Right lobe of liver (tissue), 6 donors: ENCODE measurements at regions not wholly inside any gene's neighbourhood (a gene's known extent, or its start where the extent isn't known, plus 50 kb on each side); places are given as distances from the start of the nearest gene placed in this dataset.

Experiments
- ATAC-seq, 4 donors: fragments of 200-7000 bp; cut with Tn5 transposase; one replicate each; pipeline ENCODE4 v1.9.1; 2020; ENCODE audit warnings: mild to moderate bottlenecking in 4 of 4, moderate library complexity in 4 of 4
- DNase-seq, 3 donors: peaks; one replicate each; pipeline ENCODE4 v3.0.0-alpha.2; 2020
- H3K27ac ChIP-seq, 3 donors: fragments of 200-600 bp; one replicate each; pipeline ENCODE4 v1.8.0; 2022
- H3K27me3 ChIP-seq, 2 donors: fragments of 200-600 bp; one replicate each; pipeline ENCODE4 v1.8.0; 2022
- H3K36me3 ChIP-seq, 4 donors: fragments of 200-600 bp; sonication (generic) in 1 of 4; one replicate each; pipeline versions ENCODE4 v1.5.1 to v1.8.0; 2017 to 2022; ENCODE audit warnings: control low read depth in 1 of 4
- H3K4me1 ChIP-seq, 4 donors: fragments of 200-600 bp; sonication (generic) in 1 of 4; one replicate each; pipeline versions ENCODE4 v1.5.1 to v1.8.0; 2017 to 2022; ENCODE audit warnings: control low read depth in 1 of 4
- H3K4me3 ChIP-seq, 3 donors: fragments of 200-600 bp; one replicate each; pipeline ENCODE4 v1.8.0; 2022
- H3K9me3 ChIP-seq, 4 donors: fragments of 200-600 bp; sonication (generic) in 1 of 4; one replicate each; pipeline versions ENCODE4 v1.5.1 to v1.8.0; 2017 to 2022; ENCODE audit warnings: control low read depth in 1 of 4
- POLR2A ChIP-seq: fragments of 450-650 bp; IDR thresholded peaks from one replicate; pipeline ENCODE4 v1.6.1; 2017; ENCODE audit warnings: antibody characterized with exemption, mild to moderate bottlenecking
- WGBS: methylation state at CpG from one replicate; pipeline ENCODE4 v1.1.6; 2018; ENCODE audit warnings: low coverage, low lambda C conversion rate; ENCODE audit not compliant: insufficient coverage; ENCODE audit errors: missing lambda C conversion rate; 5-methylcytosine and 5-hydroxymethylcytosine counted together
- intact Hi-C, 2 donors: fragments of 100-400 bp; cut with DNase I; formaldehyde crosslinking; loops; one replicate each; pipeline versions ENCODE4 v1.11.2 to v1.14.1; 2022
- TF ChIP-seq, protein P1 (sequence below), 4 donors: fragments of 200-600 bp in 3 of 4; fragments of 450-650 bp in 1 of 4; IDR thresholded peaks; one replicate each; pipeline versions ENCODE4 v1.5.1 to v1.8.0; 2016 to 2022; ENCODE audit warnings: antibody characterized with exemption in 4 of 4, mild to moderate bottlenecking in 2 of 4
- donor health status: DM: no; HTN: yes; CAD: no.
- donor health status: DM: no; HTN: no; CAD: no.
- donor health status: DM: no; HTN: no; CAD: no.
- donor health status: DM: no; HTN: yes; CAD: no.
- donor health status: DM: no; HTN: yes; CAD: no.

GRCh38 chr2:117557626-117558025, 256.9 kb upstream of the DDX18 start:
- no peaks in the 10 kb centered on the region for H3K27me3 ChIP-seq
- TF ChIP-seq, protein P1, sequence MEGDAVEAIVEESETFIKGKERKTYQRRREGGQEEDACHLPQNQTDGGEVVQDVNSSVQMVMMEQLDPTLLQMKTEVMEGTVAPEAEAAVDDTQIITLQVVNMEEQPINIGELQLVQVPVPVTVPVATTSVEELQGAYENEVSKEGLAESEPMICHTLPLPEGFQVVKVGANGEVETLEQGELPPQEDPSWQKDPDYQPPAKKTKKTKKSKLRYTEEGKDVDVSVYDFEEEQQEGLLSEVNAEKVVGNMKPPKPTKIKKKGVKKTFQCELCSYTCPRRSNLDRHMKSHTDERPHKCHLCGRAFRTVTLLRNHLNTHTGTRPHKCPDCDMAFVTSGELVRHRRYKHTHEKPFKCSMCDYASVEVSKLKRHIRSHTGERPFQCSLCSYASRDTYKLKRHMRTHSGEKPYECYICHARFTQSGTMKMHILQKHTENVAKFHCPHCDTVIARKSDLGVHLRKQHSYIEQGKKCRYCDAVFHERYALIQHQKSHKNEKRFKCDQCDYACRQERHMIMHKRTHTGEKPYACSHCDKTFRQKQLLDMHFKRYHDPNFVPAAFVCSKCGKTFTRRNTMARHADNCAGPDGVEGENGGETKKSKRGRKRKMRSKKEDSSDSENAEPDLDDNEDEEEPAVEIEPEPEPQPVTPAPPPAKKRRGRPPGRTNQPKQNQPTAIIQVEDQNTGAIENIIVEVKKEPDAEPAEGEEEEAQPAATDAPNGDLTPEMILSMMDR (IDR thresholded peaks at IDR 0.05): no peak
- TF ChIP-seq POLR2A: no peak
- H3K9me3 ChIP-seq: no peaks in the 10 kb centered on the region
- no peak overlapping the region for H3K27ac ChIP-seq
- H3K36me3 ChIP-seq: no peaks in the 10 kb centered on the region
- WGBS: 38% methylated on average over 3 of the region's 3 CpGs
- no peak overlapping the region for H3K4me3 ChIP-seq
- intact Hi-C loops: no loop called here
- no peak for DNase-seq
- ATAC-seq: no peak
- H3K4me1 ChIP-seq: no peaks in the 10 kb centered on the region

DNA sequence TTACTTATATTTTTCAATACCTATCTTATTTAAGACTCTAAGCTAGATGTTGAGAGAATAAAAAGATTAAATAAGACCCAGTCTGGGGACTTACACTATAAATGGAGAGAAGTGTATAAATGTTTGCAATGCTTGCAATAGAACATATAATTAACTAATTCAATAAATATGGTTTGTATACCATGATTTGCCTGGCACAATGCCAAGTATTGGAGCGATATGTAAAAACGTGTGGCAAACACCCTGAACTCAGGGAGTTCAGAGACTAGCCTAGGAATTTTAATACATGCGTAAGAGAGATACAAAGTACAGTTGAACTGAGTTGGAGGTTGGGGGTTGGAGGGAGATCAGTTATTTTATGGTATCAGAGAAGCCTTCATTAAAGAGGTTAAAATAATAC, 251.8 kb upstream of the DDX18 start:
- Histone ChIP-seq H3K36me3 (no peaks in the 10 kb centered on the region), H3K4me3 (no peak overlapping the region), H3K4me1 (no peaks in the 10 kb centered on the region), H3K27ac (no peak overlapping the region), H3K9me3 (no peaks in the 10 kb centered on the region), H3K27me3 (no peaks in the 10 kb centered on the region)
- ATAC-seq (no peak), DNase-seq (no peak)
- 56% methylated on average over 3 of the region's 3 CpGs for WGBS
- TF ChIP-seq, protein P1 (IDR thresholded peaks at IDR 0.05): no peak
- TF ChIP-seq POLR2A: no peak
- intact Hi-C loops: no loop called here

GRCh38 chr2:117571590-117572349, 242.7 kb upstream of the DDX18 start:
- intact Hi-C loops: no loop called here
- Histone ChIP-seq H3K36me3 (no peaks in the 10 kb centered on the region), H3K4me3 (no peak overlapping the region), H3K9me3 (no peaks in the 10 kb centered on the region), H3K27ac (no peak overlapping the region), H3K4me1 (no peaks in the 10 kb centered on the region), H3K27me3 (no peaks in the 10 kb centered on the region)
- ATAC-seq (no peak), DNase-seq (no peak)
- WGBS: 43% methylated on average over 2 of the region's 3 CpGs
- TF ChIP-seq, protein P1 (IDR thresholded peaks at IDR 0.05): no peak
- no peak for TF ChIP-seq POLR2A

DNA sequence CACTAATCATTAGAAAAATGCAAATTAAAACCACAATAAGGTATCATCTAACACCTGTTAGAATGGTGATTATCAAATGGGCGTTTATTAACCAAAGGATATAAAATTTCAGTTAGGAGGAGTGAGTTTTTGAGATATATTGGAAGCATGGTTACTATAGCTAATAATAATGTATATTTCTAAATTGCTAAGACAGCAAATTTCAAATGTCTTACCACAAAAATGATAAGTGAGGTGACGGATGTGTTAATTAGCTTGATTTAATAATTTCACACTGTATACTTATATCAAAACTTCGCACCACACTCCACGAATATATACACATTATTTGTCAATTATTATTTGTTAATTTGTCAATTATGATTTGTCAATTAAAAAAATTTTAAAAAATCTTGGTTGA, 227.2 kb upstream of the DDX18 start:
- WGBS: 45% methylated on average over 4 of the region's 4 CpGs
- Histone ChIP-seq H3K4me1 (no peaks in the 10 kb centered on the region), H3K4me3 (no peak overlapping the region), H3K9me3 (no peaks in the 10 kb centered on the region), H3K36me3 (no peaks in the 10 kb centered on the region), H3K27ac (no peak overlapping the region), H3K27me3 (no peaks in the 10 kb centered on the region)
- no peak for DNase-seq
- no peak for ATAC-seq
- intact Hi-C loops: no loop called here
- TF ChIP-seq POLR2A: no peak
- TF ChIP-seq, protein P1 (IDR thresholded peaks at IDR 0.05): no peak
